SJSA1 (cell line): ENCODE measurements at regions not wholly inside any gene's neighbourhood (a gene's known extent, or its start where the extent isn't known, plus 50 kb on each side); places are given as distances from the start of the nearest gene placed in this dataset.
A peak's percentile ranks its signal among the peaks of the same experiment; 100 is the strongest.

Experiments
- DNase-seq, 2 experiments: peaks; one replicate each; pipeline ENCODE4 v3.0.0-alpha.2; 2015 to 2020; ENCODE audit warnings: low spot score in 2 of 2, low read depth in 1 of 2
- H3K27ac ChIP-seq: fragments of 250-450 bp; sonication (Bioruptor Pico); 2 replicates; pipeline ENCODE4 v1.5.1; 2020; ENCODE audit warnings: mild to moderate bottlenecking, moderate library complexity
- H3K27me3 ChIP-seq: fragments of 250-450 bp; sonication (Bioruptor Pico); replicated peaks from 2 replicates; pipeline ENCODE4 v1.5.1; 2020; ENCODE audit warnings: mild to moderate bottlenecking, moderate library complexity
- H3K36me3 ChIP-seq: fragments of 250-450 bp; sonication (Bioruptor Pico); 2 replicates; pipeline ENCODE4 v1.5.1; 2020; ENCODE audit warnings: mild to moderate bottlenecking
- H3K4me1 ChIP-seq: fragments of 250-450 bp; sonication (Bioruptor Pico); replicated peaks from 2 replicates; pipeline ENCODE4 v1.6.1; 2021; ENCODE audit warnings: mild to moderate bottlenecking
- H3K4me3 ChIP-seq: fragments of 250-450 bp; sonication (Bioruptor Pico); 2 replicates; pipeline ENCODE4 v1.5.1; 2020; ENCODE audit warnings: mild to moderate bottlenecking
- H3K9me3 ChIP-seq: fragments of 250-450 bp; sonication (Bioruptor Pico); replicated peaks from 2 replicates; pipeline ENCODE4 v1.5.1; 2020; ENCODE audit warnings: mild to moderate bottlenecking

GRCh38 chr3:87084868-87085267 is 93.9 kb upstream of the VGLL3 start:
- no peak overlapping the region for H3K4me3 ChIP-seq
- no peak for DNase-seq
- no peaks in the 10 kb centered on the region for H3K27me3 ChIP-seq
- no peaks in the 10 kb centered on the region for H3K36me3 ChIP-seq
- H3K4me1 ChIP-seq: peaks cover 2% of the 10 kb centered on the region; the same call in 1 of the 2 replicates
- H3K9me3 ChIP-seq: no peaks in the 10 kb centered on the region
- no peak overlapping the region for H3K27ac ChIP-seq

GRCh38 chr3:87082796-87083440 is 92.0 kb upstream of the VGLL3 start:
- peak in 1 of 2 experiments; percentile 52 for DNase-seq
- Histone ChIP-seq H3K4me1 (no peaks in the 10 kb centered on the region), H3K4me3 (no peak overlapping the region), H3K36me3 (no peaks in the 10 kb centered on the region), H3K27me3 (no peaks in the 10 kb centered on the region), H3K9me3 (no peaks in the 10 kb centered on the region), H3K27ac (no peak overlapping the region)

GRCh38 chr3:87077355-87077754 is 86.4 kb upstream of the VGLL3 start:
- Histone ChIP-seq H3K9me3 (no peaks in the 10 kb centered on the region), H3K27me3 (no peaks in the 10 kb centered on the region; the same call in 1 of the 2 replicates), H3K4me3 (no peak overlapping the region), H3K36me3 (no peaks in the 10 kb centered on the region), H3K27ac (no peak overlapping the region), H3K4me1 (peaks cover 8% of the 10 kb centered on the region)
- DNase-seq: no peak

GRCh38 chr3:87076946-87077345 is 86.0 kb upstream of the VGLL3 start:
- peak in 1 of 2 experiments; percentile 53 for DNase-seq
- no peak overlapping the region for H3K4me3 ChIP-seq
- H3K9me3 ChIP-seq: no peaks in the 10 kb centered on the region
- H3K4me1 ChIP-seq: peaks cover 8% of the 10 kb centered on the region
- H3K27ac ChIP-seq: no peak overlapping the region
- no peaks in the 10 kb centered on the region; the same call in none of the 2 replicates for H3K27me3 ChIP-seq
- H3K36me3 ChIP-seq: no peaks in the 10 kb centered on the region

GRCh38 chr3:87073496-87074145 is 82.7 kb upstream of the VGLL3 start:
- Histone ChIP-seq H3K27ac (no peak overlapping the region), H3K36me3 (no peaks in the 10 kb centered on the region), H3K9me3 (no peaks in the 10 kb centered on the region), H3K4me3 (no peak overlapping the region), H3K4me1 (peaks cover 8% of the 10 kb centered on the region), H3K27me3 (no peaks in the 10 kb centered on the region; the same call in none of the 2 replicates)
- no peak for DNase-seq

GRCh38 chr3:87072446-87072845 is 81.5 kb upstream of the VGLL3 start:
- H3K27me3 ChIP-seq: no peaks in the 10 kb centered on the region; the same call in none of the 2 replicates
- peaks cover 7% of the 10 kb centered on the region for H3K4me1 ChIP-seq
- H3K4me3 ChIP-seq: no peak overlapping the region
- no peaks in the 10 kb centered on the region for H3K36me3 ChIP-seq
- no peaks in the 10 kb centered on the region for H3K9me3 ChIP-seq
- no peak for DNase-seq
- no peak overlapping the region for H3K27ac ChIP-seq

GRCh38 chr3:87069971-87070370 is 79.0 kb upstream of the VGLL3 start:
- H3K4me1 ChIP-seq: no peaks in the 10 kb centered on the region
- no peak overlapping the region for H3K4me3 ChIP-seq
- H3K27me3 ChIP-seq: no peaks in the 10 kb centered on the region; the same call in none of the 2 replicates
- no peaks in the 10 kb centered on the region for H3K9me3 ChIP-seq
- no peak overlapping the region for H3K27ac ChIP-seq
- DNase-seq: no peak
- H3K36me3 ChIP-seq: no peaks in the 10 kb centered on the region

- no peaks in the 10 kb centered on the region; the same call in none of the 2 replicates for H3K27me3 ChIP-seq
- no peaks in the 10 kb centered on the region for H3K9me3 ChIP-seq
- no peak for DNase-seq
- no peaks in the 10 kb centered on the region for H3K36me3 ChIP-seq
- H3K4me1 ChIP-seq: no peaks in the 10 kb centered on the region
- no peak overlapping the region for H3K4me3 ChIP-seq
- H3K27ac ChIP-seq: no peak overlapping the region
Measured at GRCh38 chr3:87069021-87069420, 78.1 kb upstream of the VGLL3 start.

GRCh38 chr3:87062685-87063084 is 71.7 kb upstream of the VGLL3 start:
- DNase-seq: no peak
- H3K9me3 ChIP-seq: no peaks in the 10 kb centered on the region
- no peak overlapping the region for H3K4me3 ChIP-seq
- H3K4me1 ChIP-seq: no peaks in the 10 kb centered on the region
- no peaks in the 10 kb centered on the region for H3K36me3 ChIP-seq
- no peak overlapping the region for H3K27ac ChIP-seq
- H3K27me3 ChIP-seq: no peaks in the 10 kb centered on the region; the same call in 1 of the 2 replicates

GRCh38 chr3:87057474-87057873 is 66.5 kb upstream of the VGLL3 start:
- DNase-seq: no peak
- Histone ChIP-seq H3K27me3 (no peaks in the 10 kb centered on the region), H3K4me1 (no peaks in the 10 kb centered on the region), H3K4me3 (no peak overlapping the region), H3K36me3 (no peaks in the 10 kb centered on the region), H3K27ac (no peak overlapping the region), H3K9me3 (no peaks in the 10 kb centered on the region)

- Histone ChIP-seq H3K27me3 (no peaks in the 10 kb centered on the region), H3K36me3 (no peaks in the 10 kb centered on the region), H3K4me1 (no peaks in the 10 kb centered on the region), H3K9me3 (no peaks in the 10 kb centered on the region), H3K4me3 (no peak overlapping the region), H3K27ac (no peak overlapping the region)
- no peak for DNase-seq
Measured at GRCh38 chr3:87053553-87053952, 62.6 kb upstream of the VGLL3 start.

GRCh38 chr3:87052499-87053260 is 61.7 kb upstream of the VGLL3 start:
- Histone ChIP-seq H3K4me3 (no peak overlapping the region), H3K36me3 (no peaks in the 10 kb centered on the region), H3K4me1 (no peaks in the 10 kb centered on the region), H3K27me3 (no peaks in the 10 kb centered on the region), H3K9me3 (no peaks in the 10 kb centered on the region), H3K27ac (no peak overlapping the region)
- no peak for DNase-seq

- Histone ChIP-seq H3K36me3 (no peaks in the 10 kb centered on the region), H3K27me3 (no peaks in the 10 kb centered on the region), H3K4me1 (no peaks in the 10 kb centered on the region), H3K4me3 (no peak overlapping the region), H3K9me3 (no peaks in the 10 kb centered on the region), H3K27ac (no peak overlapping the region)
- no peak for DNase-seq
Measured at GRCh38 chr3:87047852-87048251, 56.9 kb upstream of the VGLL3 start.

GRCh38 chr3:87046241-87046640 is 55.3 kb upstream of the VGLL3 start:
- Histone ChIP-seq H3K27me3 (no peaks in the 10 kb centered on the region), H3K9me3 (no peaks in the 10 kb centered on the region), H3K4me1 (no peaks in the 10 kb centered on the region), H3K4me3 (no peak overlapping the region), H3K36me3 (no peaks in the 10 kb centered on the region), H3K27ac (no peak overlapping the region)
- DNase-seq: no peak
